Endometrium (tissue), 2 donors: ENCODE measurements at regions not wholly inside any gene's neighbourhood (a gene's known extent, or its start where the extent isn't known, plus 50 kb on each side); places are given as distances from the start of the nearest gene placed in this dataset.

ENCODE experiments used
- FAIRE-seq: peaks from 2 replicates; lab custom pipeline; 2012; peaks lifted over from hg19 to GRCh38; lab: Jason Lieb, UNC
- donor health status: control.
- donor health status: control.

- FAIRE-seq: no peak
These were observed 435.9 kb upstream of the AUTS2 start for GRCh38 chr7:69162326-69162725.

GRCh38 chr7:69162931-69163670 lies 435.2 kb upstream of the AUTS2 start:
- FAIRE-seq: no peak

GRCh38 chr7:69166979-69167516 lies 431.2 kb upstream of the AUTS2 start:
- FAIRE-seq: no peak

GRCh38 chr7:69169386-69169785 lies 428.9 kb upstream of the AUTS2 start:
- no peak for FAIRE-seq

GRCh38 chr7:69172357-69173077 lies 425.8 kb upstream of the AUTS2 start:
- FAIRE-seq: no peak

- no peak for FAIRE-seq
These were observed 424.9 kb upstream of the AUTS2 start for GRCh38 chr7:69173341-69173740.

- no peak for FAIRE-seq
These were observed 424.4 kb upstream of the AUTS2 start for GRCh38 chr7:69173846-69174245.

- FAIRE-seq: no peak
These were observed 421.4 kb upstream of the AUTS2 start for GRCh38 chr7:69176841-69177240.

- peak; percentile 41 for FAIRE-seq
These were observed 420.8 kb upstream of the AUTS2 start for GRCh38 chr7:69177461-69177861.

GRCh38 chr7:69177941-69178494 lies 420.3 kb upstream of the AUTS2 start:
- FAIRE-seq: no peak

GRCh38 chr7:69180662-69181061 lies 417.6 kb upstream of the AUTS2 start:
- FAIRE-seq: no peak

- FAIRE-seq: no peak
These were observed 415.4 kb upstream of the AUTS2 start for GRCh38 chr7:69182596-69183467.

GRCh38 chr7:69184339-69184738 lies 413.9 kb upstream of the AUTS2 start:
- FAIRE-seq: no peak

GRCh38 chr7:69185170-69185569 lies 413.1 kb upstream of the AUTS2 start:
- FAIRE-seq: no peak

GRCh38 chr7:69186974-69187373 lies 411.3 kb upstream of the AUTS2 start:
- no peak for FAIRE-seq

GRCh38 chr7:69187824-69188333 lies 410.4 kb upstream of the AUTS2 start:
- FAIRE-seq: no peak

- no peak for FAIRE-seq
These were observed 408.9 kb upstream of the AUTS2 start for GRCh38 chr7:69189406-69189805.

GRCh38 chr7:69190025-69190424 lies 408.2 kb upstream of the AUTS2 start:
- FAIRE-seq: no peak

GRCh38 chr7:69190763-69191162 lies 407.5 kb upstream of the AUTS2 start:
- FAIRE-seq: peak; percentile 84

- no peak for FAIRE-seq
These were observed 406.1 kb upstream of the AUTS2 start for GRCh38 chr7:69192134-69192533.

GRCh38 chr7:69193061-69193460 lies 405.2 kb upstream of the AUTS2 start:
- FAIRE-seq: no peak

- no peak for FAIRE-seq
These were observed 401.7 kb upstream of the AUTS2 start for GRCh38 chr7:69196593-69196992.
